ENCODE measurements at regions not wholly inside any gene's neighbourhood (a gene's known extent, or its start where the extent isn't known, plus 50 kb on each side); places are given as distances from the start of the nearest gene placed in this dataset.

DNA sequence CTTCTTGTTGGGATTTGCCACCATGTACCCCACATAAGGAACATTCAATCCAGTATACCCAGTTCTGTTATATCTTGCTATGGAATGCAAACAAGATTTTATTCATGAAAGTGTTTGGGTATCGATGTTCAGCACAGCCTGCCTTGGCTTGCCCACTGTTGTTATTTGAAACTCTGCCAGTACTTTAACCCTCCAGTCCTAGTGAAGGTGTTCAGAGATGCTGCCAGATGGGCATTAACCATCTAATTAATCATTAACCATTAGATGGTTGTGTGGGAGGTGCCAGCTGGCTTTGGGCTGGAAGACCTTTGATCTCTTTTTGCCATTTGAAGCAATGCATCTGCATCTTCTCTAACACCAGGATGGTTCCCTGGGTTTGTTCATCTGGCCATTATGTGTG lies 363.0 kb downstream of the SH2D4B start:
- TF ChIP-seq FOXP2 (optimal IDR thresholded peaks at IDR 0.05; ENCODE audit: borderline replicate concordance, extremely low read depth, extremely low read length, insufficient read depth) = no peak
- TF ChIP-seq TAF1 (IDR thresholded peaks at IDR 0.05; ENCODE audit: borderline replicate concordance, insufficient read depth, low read length) = no peak
- TF ChIP-seq POLR2AphosphoS5 (IDR thresholded peaks at IDR 0.05; ENCODE audit: low read depth, low read length) = no peak
- no peak for TF ChIP-seq REST (IDR thresholded peaks at IDR 0.05; ENCODE audit: insufficient read depth in 1 of 2, low read depth in 2 of 2, low read length in 2 of 2)
- TF ChIP-seq SIN3A (IDR thresholded peaks at IDR 0.05; ENCODE audit: borderline replicate concordance, insufficient read depth, low read length) = no peak

DNA sequence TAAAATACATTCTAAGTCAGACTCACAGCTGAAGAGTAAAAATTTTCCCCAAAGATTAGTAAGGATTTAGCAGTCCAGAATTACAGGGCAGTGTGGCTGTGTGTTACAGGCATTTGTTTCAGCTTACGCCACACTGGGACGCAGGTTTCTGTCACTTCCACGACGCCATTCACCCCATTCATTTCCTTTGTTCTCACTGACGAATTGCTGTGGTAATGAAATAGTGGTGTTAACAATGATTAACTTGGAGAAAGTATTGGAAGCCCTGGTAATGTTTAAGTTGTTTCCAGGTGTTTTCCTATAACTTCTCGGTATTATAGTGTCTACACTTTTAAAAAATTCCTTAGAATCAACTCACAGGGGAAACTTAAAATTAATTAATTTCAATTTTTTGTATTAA lies 370.9 kb downstream of the SH2D4B start:
- TF ChIP-seq TAF1 (IDR thresholded peaks at IDR 0.05; ENCODE audit: borderline replicate concordance, insufficient read depth, low read length) (no peak), POLR2AphosphoS5 (IDR thresholded peaks at IDR 0.05; ENCODE audit: low read depth, low read length) (no peak), SIN3A (IDR thresholded peaks at IDR 0.05; ENCODE audit: borderline replicate concordance, insufficient read depth, low read length) (no peak), REST (IDR thresholded peaks at IDR 0.05; ENCODE audit: insufficient read depth in 1 of 2, low read depth in 2 of 2, low read length in 2 of 2) (no peak), FOXP2 (optimal IDR thresholded peaks at IDR 0.05; ENCODE audit: borderline replicate concordance, extremely low read depth, extremely low read length, insufficient read depth) (no peak)

GRCh38 chr10:80909254-80909653 lies 371.6 kb downstream of the SH2D4B start:
- no peak for TF ChIP-seq REST (IDR thresholded peaks at IDR 0.05; ENCODE audit: insufficient read depth in 1 of 2, low read depth in 2 of 2, low read length in 2 of 2)
- TF ChIP-seq FOXP2 (optimal IDR thresholded peaks at IDR 0.05; ENCODE audit: borderline replicate concordance, extremely low read depth, extremely low read length, insufficient read depth) = no peak
- no peak for TF ChIP-seq SIN3A (IDR thresholded peaks at IDR 0.05; ENCODE audit: borderline replicate concordance, insufficient read depth, low read length)
- TF ChIP-seq TAF1 (IDR thresholded peaks at IDR 0.05; ENCODE audit: borderline replicate concordance, insufficient read depth, low read length) = no peak
- no peak for TF ChIP-seq POLR2AphosphoS5 (IDR thresholded peaks at IDR 0.05; ENCODE audit: low read depth, low read length)

- TF ChIP-seq SIN3A (IDR thresholded peaks at IDR 0.05; ENCODE audit: borderline replicate concordance, insufficient read depth, low read length) (no peak), POLR2AphosphoS5 (IDR thresholded peaks at IDR 0.05; ENCODE audit: low read depth, low read length) (no peak), REST (IDR thresholded peaks at IDR 0.05; ENCODE audit: insufficient read depth in 1 of 2, low read depth in 2 of 2, low read length in 2 of 2) (no peak), FOXP2 (optimal IDR thresholded peaks at IDR 0.05; ENCODE audit: borderline replicate concordance, extremely low read depth, extremely low read length, insufficient read depth) (no peak), TAF1 (IDR thresholded peaks at IDR 0.05; ENCODE audit: borderline replicate concordance, insufficient read depth, low read length) (no peak)
Observed at GRCh38 chr10:80917636-80918035, 379.9 kb downstream of the SH2D4B start.

DNA sequence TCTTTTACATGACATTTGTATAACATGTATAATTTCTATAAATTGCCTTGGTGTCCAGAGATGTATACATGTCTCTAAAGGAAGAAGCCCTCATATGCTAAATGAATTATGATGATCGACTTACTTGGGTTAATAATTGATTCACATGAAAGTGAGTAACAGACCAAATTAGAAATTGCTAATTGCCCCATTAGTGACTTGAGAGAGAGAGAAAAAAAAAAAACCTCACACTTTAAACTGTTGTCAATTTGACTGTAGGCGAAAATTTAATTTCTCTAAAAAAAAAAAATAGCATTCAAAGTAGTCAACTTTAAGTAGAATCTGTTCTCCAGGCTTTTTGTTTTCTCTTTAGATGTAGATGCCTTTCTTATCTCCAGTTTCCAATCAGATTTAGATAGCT lies 383.3 kb downstream of the SH2D4B start:
- TF ChIP-seq POLR2AphosphoS5 (IDR thresholded peaks at IDR 0.05; ENCODE audit: low read depth, low read length) (no peak), TAF1 (IDR thresholded peaks at IDR 0.05; ENCODE audit: borderline replicate concordance, insufficient read depth, low read length) (no peak), SIN3A (IDR thresholded peaks at IDR 0.05; ENCODE audit: borderline replicate concordance, insufficient read depth, low read length) (no peak), REST (IDR thresholded peaks at IDR 0.05; ENCODE audit: insufficient read depth in 1 of 2, low read depth in 2 of 2, low read length in 2 of 2) (no peak), FOXP2 (optimal IDR thresholded peaks at IDR 0.05; ENCODE audit: borderline replicate concordance, extremely low read depth, extremely low read length, insufficient read depth) (no peak)

All from PFSK-1 (cell line).